ENCODE measurements at regions not wholly inside any gene's neighbourhood (a gene's known extent, or its start where the extent isn't known, plus 50 kb on each side); places are given as distances from the start of the nearest gene placed in this dataset.

DNA sequence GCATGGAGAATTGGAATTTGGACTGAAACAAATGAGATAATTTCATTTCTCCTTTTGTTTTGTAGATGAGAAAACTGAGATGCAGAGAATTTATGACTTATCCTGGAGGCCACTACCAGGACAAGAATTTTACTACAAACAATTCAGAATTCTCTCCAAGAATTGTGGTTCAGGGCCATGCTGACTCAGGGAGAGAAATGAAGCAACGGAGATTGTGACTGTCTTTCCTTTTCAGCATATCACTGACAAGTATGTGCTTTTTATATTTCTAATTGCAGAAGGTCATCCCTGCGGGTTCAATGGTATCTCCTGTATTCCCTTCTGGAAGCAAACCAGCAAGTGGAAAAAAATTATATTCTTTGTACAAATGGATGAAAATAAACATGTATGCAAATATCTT, 170.8 kb upstream of the MITF start:
- no peak for TF ChIP-seq EZH2phosphoT487 (IDR thresholded peaks at IDR 0.05; ENCODE audit: low read depth)
- TF ChIP-seq, protein P1, sequence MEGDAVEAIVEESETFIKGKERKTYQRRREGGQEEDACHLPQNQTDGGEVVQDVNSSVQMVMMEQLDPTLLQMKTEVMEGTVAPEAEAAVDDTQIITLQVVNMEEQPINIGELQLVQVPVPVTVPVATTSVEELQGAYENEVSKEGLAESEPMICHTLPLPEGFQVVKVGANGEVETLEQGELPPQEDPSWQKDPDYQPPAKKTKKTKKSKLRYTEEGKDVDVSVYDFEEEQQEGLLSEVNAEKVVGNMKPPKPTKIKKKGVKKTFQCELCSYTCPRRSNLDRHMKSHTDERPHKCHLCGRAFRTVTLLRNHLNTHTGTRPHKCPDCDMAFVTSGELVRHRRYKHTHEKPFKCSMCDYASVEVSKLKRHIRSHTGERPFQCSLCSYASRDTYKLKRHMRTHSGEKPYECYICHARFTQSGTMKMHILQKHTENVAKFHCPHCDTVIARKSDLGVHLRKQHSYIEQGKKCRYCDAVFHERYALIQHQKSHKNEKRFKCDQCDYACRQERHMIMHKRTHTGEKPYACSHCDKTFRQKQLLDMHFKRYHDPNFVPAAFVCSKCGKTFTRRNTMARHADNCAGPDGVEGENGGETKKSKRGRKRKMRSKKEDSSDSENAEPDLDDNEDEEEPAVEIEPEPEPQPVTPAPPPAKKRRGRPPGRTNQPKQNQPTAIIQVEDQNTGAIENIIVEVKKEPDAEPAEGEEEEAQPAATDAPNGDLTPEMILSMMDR (IDR thresholded peaks at IDR 0.05; ENCODE audit: low read depth, low read length) = no peak

Measured in OCI-LY3 (cell line).